Cerebellar nuclear complex (tissue), 1 donor: ENCODE measurements at regions not wholly inside any gene's neighbourhood (a gene's known extent, or its start where the extent isn't known, plus 50 kb on each side); places are given as distances from the start of the nearest gene placed in this dataset.
A peak's percentile ranks its signal among the peaks of the same experiment; 100 is the strongest.

ENCODE experiments used
- DNase-seq, 2 experiments: peaks; one replicate each; lab custom pipeline; 2025; lab: John Stamatoyannopoulos, UW

- DNase-seq: no peak
Measured at GRCh38 chr2:200054681-200055468, 99.5 kb downstream of the MAIP1 start.

- DNase-seq: no peak
Measured at GRCh38 chr2:200056105-200056504, 100.7 kb downstream of the MAIP1 start.

GRCh38 chr2:200063155-200063554, 107.8 kb downstream of the MAIP1 start:
- no peak for DNase-seq

GRCh38 chr2:200064879-200065278, 109.5 kb downstream of the MAIP1 start:
- no peak for DNase-seq

GRCh38 chr2:200065477-200065876, 110.1 kb downstream of the MAIP1 start:
- no peak for DNase-seq

- DNase-seq: no peak
Measured at GRCh38 chr2:200066417-200066816, 111.0 kb downstream of the MAIP1 start.

- DNase-seq: no peak
Measured at GRCh38 chr2:200068642-200069041, 113.3 kb downstream of the MAIP1 start.

- no peak for DNase-seq
Measured at GRCh38 chr2:200077210-200077650, 121.8 kb downstream of the MAIP1 start.

- no peak for DNase-seq
Measured at GRCh38 chr2:200077838-200078237, 122.5 kb downstream of the MAIP1 start.

GRCh38 chr2:200079356-200079755, 124.0 kb downstream of the MAIP1 start:
- no peak for DNase-seq

- DNase-seq: no peak
Measured at GRCh38 chr2:200081236-200081635, 125.9 kb downstream of the MAIP1 start.

GRCh38 chr2:200081811-200082210, 126.4 kb downstream of the MAIP1 start:
- no peak for DNase-seq

- no peak for DNase-seq
Measured at GRCh38 chr2:200084036-200084435, 128.7 kb downstream of the MAIP1 start.

- peak; percentile 56 to 75 for DNase-seq
Measured at GRCh38 chr2:200086911-200087310, 131.5 kb downstream of the MAIP1 start.

GRCh38 chr2:200087451-200087850, 132.1 kb downstream of the MAIP1 start:
- DNase-seq: no peak

GRCh38 chr2:200089040-200089755, 133.8 kb downstream of the MAIP1 start:
- peak in 1 of 2 experiments; percentile 24 for DNase-seq

- DNase-seq: peak in 1 of 2 experiments; percentile 1
Measured at GRCh38 chr2:200089756-200090109, 134.4 kb downstream of the MAIP1 start.

GRCh38 chr2:200090683-200091082, 135.3 kb downstream of the MAIP1 start:
- DNase-seq: no peak

GRCh38 chr2:200091126-200091525, 135.7 kb downstream of the MAIP1 start:
- DNase-seq: no peak

GRCh38 chr2:200092235-200092634, 136.9 kb downstream of the MAIP1 start:
- no peak for DNase-seq

GRCh38 chr2:200095436-200095835, 140.1 kb downstream of the MAIP1 start:
- DNase-seq: no peak

GRCh38 chr2:200099256-200099655, 143.9 kb downstream of the MAIP1 start:
- peak; percentile 70 to 80 for DNase-seq

- DNase-seq: no peak
Measured at GRCh38 chr2:200100027-200100426, 144.6 kb downstream of the MAIP1 start.
